ENCODE measurements at regions not wholly inside any gene's neighbourhood (a gene's known extent, or its start where the extent isn't known, plus 50 kb on each side); places are given as distances from the start of the nearest gene placed in this dataset.

DNA sequence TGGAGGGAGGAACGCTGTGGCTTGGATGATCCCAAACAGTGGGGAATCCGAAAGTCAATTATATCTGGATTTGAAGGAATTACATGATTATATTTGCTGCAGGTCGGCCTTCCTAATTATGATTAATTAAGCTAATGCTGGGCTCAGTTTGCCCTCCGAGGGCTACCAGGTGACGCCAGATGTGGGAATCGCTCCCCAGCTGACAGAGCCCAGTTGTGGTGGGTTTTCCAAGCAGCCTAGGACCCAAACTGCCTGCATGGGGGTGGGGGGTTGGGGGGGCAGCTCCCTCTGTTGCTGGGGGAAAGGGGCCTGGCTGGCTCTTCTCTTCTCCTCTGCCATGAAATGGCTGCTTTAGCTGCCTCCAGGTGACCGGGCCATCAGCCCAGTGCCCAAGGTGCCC lies 147.6 kb upstream of the C1orf174 start:
- TF ChIP-seq, protein P1, sequence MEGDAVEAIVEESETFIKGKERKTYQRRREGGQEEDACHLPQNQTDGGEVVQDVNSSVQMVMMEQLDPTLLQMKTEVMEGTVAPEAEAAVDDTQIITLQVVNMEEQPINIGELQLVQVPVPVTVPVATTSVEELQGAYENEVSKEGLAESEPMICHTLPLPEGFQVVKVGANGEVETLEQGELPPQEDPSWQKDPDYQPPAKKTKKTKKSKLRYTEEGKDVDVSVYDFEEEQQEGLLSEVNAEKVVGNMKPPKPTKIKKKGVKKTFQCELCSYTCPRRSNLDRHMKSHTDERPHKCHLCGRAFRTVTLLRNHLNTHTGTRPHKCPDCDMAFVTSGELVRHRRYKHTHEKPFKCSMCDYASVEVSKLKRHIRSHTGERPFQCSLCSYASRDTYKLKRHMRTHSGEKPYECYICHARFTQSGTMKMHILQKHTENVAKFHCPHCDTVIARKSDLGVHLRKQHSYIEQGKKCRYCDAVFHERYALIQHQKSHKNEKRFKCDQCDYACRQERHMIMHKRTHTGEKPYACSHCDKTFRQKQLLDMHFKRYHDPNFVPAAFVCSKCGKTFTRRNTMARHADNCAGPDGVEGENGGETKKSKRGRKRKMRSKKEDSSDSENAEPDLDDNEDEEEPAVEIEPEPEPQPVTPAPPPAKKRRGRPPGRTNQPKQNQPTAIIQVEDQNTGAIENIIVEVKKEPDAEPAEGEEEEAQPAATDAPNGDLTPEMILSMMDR (IDR thresholded peaks at IDR 0.05): no peak
- TF ChIP-seq POLR2A (IDR thresholded peaks at IDR 0.05): no peak
